Kidney tubule cell (primary cell): ENCODE measurements at regions not wholly inside any gene's neighbourhood (a gene's known extent, or its start where the extent isn't known, plus 50 kb on each side); places are given as distances from the start of the nearest gene placed in this dataset.
"Not testable (repeated sequence)": the region's sequence is repeated elsewhere in the genome, so short reads cannot be mapped to it uniquely, and the experiment has no call there.

ENCODE experiments used
- DNase-seq: peaks from one replicate; pipeline ENCODE4 v3.0.0-alpha.2; 2018; ENCODE audit warnings: low spot score

DNA sequence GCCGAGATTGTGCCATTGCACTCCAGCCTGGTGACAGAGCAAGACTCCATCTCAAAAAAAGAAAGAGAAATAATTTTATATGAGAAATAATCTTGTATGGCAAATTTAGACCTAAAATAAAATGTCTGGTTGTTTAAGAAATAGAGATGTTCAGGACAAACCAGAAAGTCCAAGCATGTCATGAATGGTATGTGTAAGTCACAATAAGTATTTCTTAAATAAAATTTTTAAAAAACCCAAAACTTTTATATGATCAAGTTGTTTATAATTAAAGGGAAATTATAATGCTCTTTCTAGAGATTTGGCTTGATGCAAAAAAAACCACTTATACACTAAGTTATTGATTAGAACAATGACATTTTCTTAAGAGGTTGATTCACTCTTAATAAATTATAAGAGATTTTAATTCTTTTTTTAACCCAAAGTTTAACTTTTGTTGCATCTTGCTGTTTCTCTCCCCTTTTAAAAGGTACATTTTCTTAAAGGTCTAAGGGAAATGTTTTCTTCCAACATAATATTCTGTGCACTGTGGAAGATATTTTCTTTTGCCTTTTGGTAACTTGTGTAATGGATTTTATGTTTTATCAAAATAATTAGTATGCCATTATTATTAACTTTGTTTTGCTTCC is 105.7 kb downstream of the RTP4 start:
- DNase-seq, result no peak

DNA sequence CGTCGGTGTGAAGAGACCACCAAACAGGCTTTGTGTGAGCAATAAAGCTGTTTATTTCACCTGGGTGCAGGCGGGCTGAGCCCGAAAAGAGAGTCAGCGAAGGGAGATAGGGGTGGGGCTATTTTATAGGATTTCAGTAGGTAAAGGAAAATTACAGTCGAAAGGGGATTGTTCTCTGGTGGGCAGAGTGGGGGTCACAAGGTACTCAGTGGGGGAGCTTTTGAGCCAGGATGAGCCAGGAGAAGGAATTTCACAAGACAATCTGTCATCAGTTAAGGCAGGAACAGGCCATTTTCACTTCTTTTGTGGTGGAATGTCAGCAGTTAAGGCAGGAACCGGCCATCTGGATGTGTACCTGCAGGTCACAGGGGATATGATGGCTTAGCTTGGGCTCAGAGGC is 98.1 kb downstream of the RTP4 start:
- DNase-seq, result not testable (repeated sequence)

DNA sequence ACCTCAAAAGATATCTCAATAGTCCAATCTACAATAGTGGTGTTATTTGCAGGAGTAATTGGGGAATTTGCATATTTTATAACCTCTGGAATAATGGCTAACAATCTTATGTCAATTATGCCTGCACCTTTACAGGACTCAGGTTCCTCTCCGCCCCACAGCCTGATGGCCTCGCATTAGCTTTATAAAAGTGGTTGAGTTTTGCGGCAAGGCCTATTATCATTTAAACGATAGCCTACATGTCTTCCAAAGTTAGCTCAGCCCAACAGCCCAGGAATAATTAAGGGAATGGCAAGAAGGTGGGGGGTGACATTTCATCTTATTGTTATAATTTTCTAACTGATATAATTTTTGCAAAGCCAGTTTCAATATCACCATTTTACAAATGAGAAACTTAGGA is 97.3 kb downstream of the RTP4 start:
- DNase-seq, result no peak

DNA sequence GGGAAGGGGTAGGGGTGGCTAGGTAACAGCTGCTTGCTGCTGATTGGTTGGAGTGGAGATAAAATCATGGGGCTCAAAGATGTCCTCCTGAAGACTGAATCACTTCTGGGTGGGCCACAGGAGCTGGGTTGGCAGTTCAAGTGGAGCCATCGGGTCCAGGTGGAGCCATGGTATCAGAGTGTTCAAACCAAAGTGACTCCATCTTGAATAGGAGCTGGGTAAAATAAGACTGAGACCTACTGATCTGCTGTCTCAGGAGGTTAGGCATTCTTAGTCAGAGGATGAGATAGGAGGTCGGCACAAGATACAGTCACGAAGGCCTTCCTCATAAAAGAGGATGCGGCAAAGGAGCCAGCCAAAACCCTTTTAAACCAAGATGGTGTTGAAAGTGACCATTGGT is 96.5 kb downstream of the RTP4 start:
- no peak for DNase-seq

DNA sequence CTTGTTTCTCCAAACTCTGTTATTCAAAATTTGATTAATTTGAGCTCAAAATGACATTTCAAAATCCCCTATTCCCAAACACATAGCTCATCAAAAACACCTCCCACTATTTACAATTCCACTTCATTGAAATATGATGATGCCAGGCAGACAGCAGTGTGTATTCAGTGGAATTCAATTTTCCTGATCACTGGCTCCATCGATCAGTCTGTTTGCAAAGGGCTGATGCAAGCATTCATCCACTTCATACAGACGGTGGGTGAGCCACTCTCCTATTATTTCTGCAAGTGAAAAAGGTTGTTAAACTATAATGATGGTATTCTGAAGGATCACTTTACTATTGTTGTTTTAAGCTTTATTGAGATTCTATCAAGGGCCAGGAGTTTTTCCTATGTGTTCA is 90.7 kb downstream of the RTP4 start:
- no peak for DNase-seq

- no peak for DNase-seq
Observed at GRCh38 chr3:187458383-187458782, 90.2 kb downstream of the RTP4 start.

DNA sequence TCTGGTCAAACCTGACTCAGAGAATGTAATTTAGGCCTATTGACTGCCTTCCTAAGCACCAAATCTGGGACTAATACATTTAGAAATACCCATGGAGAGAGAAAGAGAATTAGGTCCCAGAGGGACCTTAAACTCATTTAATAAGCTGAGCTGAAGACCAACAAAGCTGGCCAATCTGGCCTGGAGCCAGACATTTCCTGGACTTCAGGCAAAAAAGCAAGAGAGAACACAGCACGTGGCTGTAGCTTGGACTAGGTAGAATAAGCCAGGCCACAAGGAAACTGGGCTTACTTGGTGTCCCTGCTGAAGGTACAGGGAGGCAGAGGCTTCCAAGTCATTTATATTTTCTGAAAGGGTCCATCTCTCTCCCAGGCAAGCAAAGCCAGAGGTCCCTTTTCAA is 88.1 kb downstream of the RTP4 start:
- DNase-seq, result no peak

DNA sequence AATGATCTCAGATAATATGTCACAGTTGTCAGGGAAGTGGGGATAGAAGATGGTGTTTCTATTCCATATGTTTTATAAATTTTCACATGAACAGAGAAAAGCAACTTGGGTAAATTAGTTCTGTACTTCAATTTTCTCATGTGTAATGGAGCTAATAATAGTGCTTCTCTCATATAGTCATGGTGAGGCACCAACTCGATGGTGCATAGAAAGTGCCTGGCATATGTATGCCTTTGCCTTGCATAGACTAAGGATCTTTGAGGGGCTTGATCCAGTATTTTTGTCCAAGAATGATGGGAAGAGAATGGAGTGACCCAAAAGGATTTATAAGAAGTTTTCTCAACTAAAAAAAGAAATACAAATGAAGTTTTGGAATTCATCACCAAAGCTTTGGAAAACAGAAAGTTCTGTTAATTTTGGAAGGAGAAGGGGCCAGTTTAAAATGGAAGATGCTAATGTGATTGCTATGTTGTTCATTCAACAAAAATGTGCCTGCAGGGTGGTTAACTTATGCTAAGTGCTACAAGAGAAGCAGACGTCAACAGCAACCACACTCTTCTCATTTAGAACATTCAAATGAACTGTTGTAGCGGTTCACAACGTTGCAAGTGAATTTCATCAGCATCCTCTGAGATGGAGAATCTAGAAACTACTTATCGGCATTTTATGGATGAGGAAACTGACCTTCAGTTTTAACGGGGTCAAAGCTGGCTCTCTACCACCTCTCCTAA is 86.1 kb downstream of the RTP4 start:
- no peak for DNase-seq

DNA sequence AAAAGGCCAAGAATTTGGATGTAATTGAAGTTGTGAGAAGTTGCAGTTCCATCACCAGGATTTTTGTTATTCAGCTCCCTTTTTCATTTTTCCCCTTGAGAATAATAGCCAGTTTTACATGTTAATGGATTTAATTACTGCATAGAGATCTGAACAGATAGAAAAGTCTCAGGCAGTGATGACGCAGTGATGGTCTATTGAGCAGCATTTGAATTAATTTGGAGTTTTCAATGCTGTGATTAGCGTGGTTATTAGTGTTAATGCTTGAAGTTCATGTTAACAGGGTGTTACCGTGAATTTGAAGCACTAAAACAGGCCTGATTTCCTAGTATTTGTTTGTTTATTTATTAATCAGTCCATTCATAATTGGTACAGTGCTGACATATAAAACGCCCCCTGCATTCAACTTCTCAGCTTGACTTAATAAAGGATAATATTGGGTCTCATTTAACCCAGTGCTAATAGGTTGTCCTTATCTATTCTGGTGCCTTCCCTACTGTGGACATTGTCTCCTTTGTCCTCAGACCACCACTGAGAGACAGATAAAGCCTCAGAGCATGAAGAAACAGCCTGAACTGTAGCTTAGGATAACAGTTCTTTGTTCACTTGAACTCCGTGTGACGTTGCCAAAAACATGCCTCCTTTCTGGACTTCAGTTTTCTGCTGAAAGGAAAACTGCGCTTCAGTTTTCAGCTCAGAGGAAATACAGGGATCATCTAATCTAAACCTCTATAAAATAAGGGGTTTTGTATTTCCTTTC is 82.4 kb downstream of the RTP4 start:
- no peak for DNase-seq

- DNase-seq, result no peak
Observed at GRCh38 chr3:187448674-187449073, 80.5 kb downstream of the RTP4 start.

- no peak for DNase-seq
Observed at GRCh38 chr3:187447737-187448136, 79.6 kb downstream of the RTP4 start.

- DNase-seq, result no peak
Observed at GRCh38 chr3:187445356-187445755, 77.2 kb downstream of the RTP4 start.

DNA sequence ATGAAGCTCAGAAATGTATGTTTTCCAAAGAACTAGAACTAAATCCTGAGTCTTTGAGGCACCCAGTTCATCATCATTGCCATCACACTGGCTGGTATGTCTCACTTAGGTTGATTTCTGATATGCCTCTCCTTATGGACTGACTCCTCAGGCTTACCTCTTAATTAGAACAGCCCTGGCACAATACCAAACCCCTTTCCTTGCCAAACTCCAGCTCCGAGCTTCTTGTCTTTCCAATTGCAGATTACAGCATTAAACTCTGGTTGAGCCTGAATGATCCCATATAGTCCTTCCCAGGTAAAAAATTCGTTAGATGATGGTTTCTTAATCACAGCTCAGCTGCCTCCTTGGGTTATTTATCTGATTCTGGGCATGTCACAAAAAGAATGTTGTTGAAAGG is 66.3 kb downstream of the RTP4 start:
- DNase-seq, result no peak

- no peak for DNase-seq
Observed at GRCh38 chr3:187430576-187430975, 62.4 kb downstream of the RTP4 start.
